GM19239 (cell line): ENCODE measurements at regions not wholly inside any gene's neighbourhood (a gene's known extent, or its start where the extent isn't known, plus 50 kb on each side); places are given as distances from the start of the nearest gene placed in this dataset.

Experiments used
- DNase-seq: peaks from one replicate; pipeline ENCODE4 v3.0.0; 2011; ENCODE audit warnings: low spot score; ENCODE audit not compliant: insufficient read length
- FAIRE-seq: peaks from 2 replicates; lab custom pipeline; 2011; peaks lifted over from hg19 to GRCh38; lab: Jason Lieb, UNC

DNA sequence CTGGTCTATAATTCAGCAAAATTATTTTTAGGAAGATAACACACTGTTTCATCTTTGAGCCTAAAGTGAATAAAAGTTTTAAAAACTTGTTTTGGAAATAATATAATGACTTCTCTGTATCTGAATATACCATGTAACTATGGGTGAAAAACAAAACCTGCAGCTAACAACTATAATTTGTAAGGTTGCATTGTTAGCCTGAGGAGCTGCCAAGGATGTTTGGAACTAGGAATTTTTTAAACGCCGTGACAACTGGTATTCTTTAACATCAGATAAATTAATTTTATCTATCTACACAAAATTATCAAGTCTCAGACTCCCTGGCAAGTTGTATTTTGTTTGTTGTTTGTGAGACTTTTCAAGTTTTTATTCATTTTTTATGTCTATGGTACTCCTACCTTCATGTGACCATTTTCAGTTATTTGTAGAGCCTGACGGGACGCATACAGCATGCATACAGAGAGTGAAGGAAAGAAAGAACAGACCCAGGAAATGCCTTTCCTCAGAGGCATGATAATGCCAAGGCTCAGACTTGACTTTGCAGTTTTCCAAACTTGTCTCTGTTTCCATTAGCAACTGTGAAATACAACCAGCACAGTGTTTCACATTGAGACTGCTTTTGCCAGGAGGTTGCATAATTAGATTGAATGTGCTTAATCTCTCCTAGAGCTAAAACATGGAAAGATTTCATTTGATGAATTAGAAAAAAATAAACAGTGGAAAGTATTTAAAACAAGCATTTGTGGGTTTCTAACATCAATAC, 60.8 kb upstream of the ARHGEF26 start:
- DNase-seq (no peak), FAIRE-seq (no peak)

DNA sequence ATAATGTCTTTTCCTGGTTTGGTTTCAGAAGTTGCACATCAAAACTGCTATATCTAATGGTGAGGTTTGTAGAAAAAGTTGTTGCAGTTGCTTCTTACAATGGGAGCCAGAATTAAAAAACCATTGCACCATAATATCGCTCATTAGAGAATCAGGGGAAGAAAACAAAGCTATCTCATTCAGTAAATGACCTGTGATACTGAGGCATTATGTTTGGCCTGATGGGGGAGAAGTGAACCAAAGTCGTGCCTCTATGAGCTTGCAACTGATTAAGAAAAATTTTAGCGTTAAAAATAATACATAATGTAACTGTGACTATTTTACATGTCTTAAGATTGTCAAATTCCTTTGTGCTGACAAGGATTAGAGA, 60.2 kb upstream of the ARHGEF26 start:
- no peak for DNase-seq
- no peak for FAIRE-seq

DNA sequence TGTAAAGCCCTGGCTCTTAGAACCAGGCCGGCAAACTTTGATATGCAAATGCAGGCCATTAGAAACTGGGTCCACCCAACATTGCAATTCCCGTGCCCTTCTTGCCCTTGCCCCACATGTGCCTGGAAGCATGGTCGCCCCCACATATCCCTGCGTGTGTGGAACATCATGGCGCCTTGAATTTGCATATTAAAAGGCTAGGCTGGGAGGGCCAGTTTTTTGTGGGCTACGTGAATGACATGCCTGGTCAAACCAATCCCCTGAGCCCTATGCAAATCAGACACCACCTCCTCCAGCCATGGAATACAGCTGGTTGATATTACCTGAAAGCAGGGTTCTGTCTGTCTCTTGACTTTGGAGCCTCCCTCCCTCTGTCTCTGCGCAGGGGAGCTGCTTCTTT, 58.7 kb upstream of the ARHGEF26 start:
- FAIRE-seq, result no peak
- DNase-seq, result no peak

DNA sequence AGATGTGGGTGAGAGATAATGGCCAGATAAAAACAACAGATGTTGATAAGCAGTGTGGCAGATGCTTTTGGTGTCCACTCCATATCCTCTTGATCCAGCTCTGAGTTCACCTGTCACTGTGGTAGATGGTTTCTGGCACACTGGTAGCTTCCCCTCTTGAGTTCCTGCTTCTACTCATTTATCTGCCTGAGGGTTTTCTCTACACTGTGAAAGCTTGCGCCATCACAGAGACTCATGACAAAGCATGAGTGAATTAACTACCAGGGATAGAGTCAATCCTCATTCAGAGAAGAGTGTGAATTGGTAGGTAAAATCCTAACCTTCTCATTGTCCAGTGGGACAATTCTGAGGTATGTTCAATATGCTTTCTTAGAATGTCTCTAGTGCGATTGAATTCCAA, 50.0 kb upstream of the ARHGEF26 start:
- DNase-seq (no peak), FAIRE-seq (no peak)
